K562 (cell line): ENCODE measurements at regions not wholly inside any gene's neighbourhood (a gene's known extent, or its start where the extent isn't known, plus 50 kb on each side); places are given as distances from the start of the nearest gene placed in this dataset.

Experiments used
- ATAC-seq: fragments of 200-7000 bp; cut with Tn5 transposase; 3 replicates; pipeline ENCODE4 v1.9.1; 2020; ENCODE audit warnings: moderate library complexity
- BruUV-seq: library from RNA; stranded (reverse); fragments of 400-500 nt; replicated peaks from 2 replicates; lab custom pipeline; 2021; lab: Mats Ljungman, UMichigan
- CTCF ChIA-PET: fragments of 300-600 bp; formaldehyde crosslinking; extraction: SDS; loops from one replicate; lab custom pipeline; 2021; ENCODE audit warnings: low intra/inter-chr PET ratio; lab: Yijun Ruan, JAX
- POLR2A ChIA-PET: fragments of 300-600, 350-650 bp; sonication (Branson Sonifier 250); formaldehyde crosslinking; extraction: SDS; loops from one replicate; lab custom pipeline; 2021; ENCODE audit warnings: antibody characterized with exemption, inconsistent platforms; lab: Yijun Ruan, JAX
- DNase-seq, 4 experiments: peaks; one replicate each; pipeline versions ENCODE4 v3.0.0 to v3.0.0-alpha.2; 2011 to 2018; ENCODE audit warnings: low spot score in 3 of 4, mixed read lengths in 3 of 4; ENCODE audit errors: extremely low read depth in 1 of 4
- FAIRE-seq: peaks from 2 replicates; lab custom pipeline; 2011; peaks lifted over from hg19 to GRCh38; lab: Jason Lieb, UNC
- H2AFZ ChIP-seq: 2 replicates; pipeline ENCODE4 v1.6.0; 2011; ENCODE audit warnings: low read depth, low read length, control low read depth, inconsistent platforms
- H3K27ac ChIP-seq: fragments of 200-600 bp; 3 replicates; pipeline ENCODE4 v1.8.0; 2011; ENCODE audit warnings: low read depth, mild to moderate bottlenecking, control low read depth, inconsistent platforms, low read length, moderate library complexity, mixed read lengths; ENCODE audit errors: extremely low read depth
- H3K27me3 ChIP-seq, 2 experiments: fragments of 300-600 bp in 1 of 2; 2 replicates in 1 of 2; 3 replicates in 1 of 2; pipeline versions ENCODE4 v1.6.0 to v1.8.0; 2011; ENCODE audit warnings: inconsistent platforms in 2 of 2, low read length in 2 of 2, mild to moderate bottlenecking in 1 of 2, mixed read lengths in 1 of 2, moderate library complexity in 1 of 2; ENCODE audit not compliant: control insufficient read depth in 2 of 2, insufficient read depth in 2 of 2
- H3K36me3 ChIP-seq: fragments of 300-600 bp; 3 replicates; pipeline ENCODE4 v1.8.0; 2011; ENCODE audit warnings: mild to moderate bottlenecking, low read length, inconsistent platforms; ENCODE audit not compliant: control insufficient read depth, insufficient read depth
- H3K4me1 ChIP-seq, 2 experiments: fragments of 200-600 bp in 1 of 2; replicated peaks in 1 of 2; 2 replicates in 1 of 2; 3 replicates in 1 of 2; pipeline versions ENCODE4 v1.5.1 to v1.8.0; 2011; ENCODE audit warnings: inconsistent platforms in 2 of 2, low read length in 2 of 2, mild to moderate bottlenecking in 1 of 2, mixed read lengths in 1 of 2, moderate library complexity in 1 of 2; ENCODE audit not compliant: control insufficient read depth in 2 of 2, insufficient read depth in 2 of 2
- H3K4me2 ChIP-seq: 2 replicates; pipeline ENCODE4 v1.6.1; 2011; ENCODE audit warnings: low read length, control low read depth, inconsistent platforms, mixed read lengths; ENCODE audit not compliant: insufficient read depth
- H3K4me3 ChIP-seq: fragments of 200-600 bp; sonication (generic), shearing (Covaris generic); 2 replicates; pipeline ENCODE4 v1.5.1; 2016; ENCODE audit warnings: control low read depth, inconsistent platforms
- H3K79me2 ChIP-seq: fragments of 200-600 bp; 3 replicates; pipeline ENCODE4 v1.8.0; 2011; ENCODE audit warnings: low read length, inconsistent platforms; ENCODE audit not compliant: control insufficient read depth, insufficient read depth
- H3K9ac ChIP-seq, 2 experiments: 2 replicates each; pipeline versions ENCODE4 v1.6.0 to v1.6.1; 2011; ENCODE audit warnings: low read depth in 2 of 2, low read length in 2 of 2, control low read depth in 1 of 2, inconsistent platforms in 1 of 2, mild to moderate bottlenecking in 1 of 2, mixed read lengths in 1 of 2; ENCODE audit not compliant: insufficient read depth in 1 of 2
- H3K9me1 ChIP-seq: one replicate; pipeline ENCODE4 v1.6.0; 2011; ENCODE audit warnings: inconsistent platforms, mild to moderate bottlenecking, low read length, moderate library complexity; ENCODE audit not compliant: control insufficient read depth, insufficient read depth
- H3K9me3 ChIP-seq: replicated peaks from 2 replicates; pipeline ENCODE4 v1.5.1; 2011; ENCODE audit warnings: low read depth, low read length, inconsistent platforms; ENCODE audit not compliant: control insufficient read depth, insufficient read depth
- H4K20me1 ChIP-seq: replicated peaks from 2 replicates; pipeline ENCODE4 v1.6.1; 2011; ENCODE audit warnings: low read length, inconsistent platforms, mixed read lengths; ENCODE audit not compliant: control insufficient read depth, insufficient read depth
- ARNT ChIP-seq, 2 experiments: fragments of 450-650 bp; IDR thresholded peaks; 2 replicates each; pipeline ENCODE4 v1.6.1; 2016; ENCODE audit warnings: mild to moderate bottlenecking in 1 of 2
- EP400 ChIP-seq: fragments of 450-650 bp; IDR thresholded peaks from 2 replicates; pipeline ENCODE4 v1.6.1; 2017; ENCODE audit warnings: antibody characterized with exemption, mild to moderate bottlenecking, moderate library complexity
- FIP1L1 ChIP-seq: fragments of 200-400 bp; formaldehyde crosslinking; IDR thresholded peaks from 2 replicates; pipeline ENCODE4 v1.6.1; 2018; ENCODE audit warnings: mild to moderate bottlenecking, low read depth, low read length; ENCODE audit not compliant: poor library complexity, severe bottlenecking
- MYBL2 ChIP-seq, 2 experiments: fragments of 450-650 bp in 1 of 2; sonication (generic) in 1 of 2; formaldehyde crosslinking in 1 of 2; IDR thresholded peaks; 2 replicates each; pipeline versions ENCODE4 v1.6.1 to v1.8.1; 2017 to 2022; ENCODE audit warnings: borderline replicate concordance in 1 of 2, inconsistent platforms in 1 of 2, low read depth in 1 of 2, mild to moderate bottlenecking in 1 of 2, missing genetic modification reagents in 1 of 2, moderate library complexity in 1 of 2
- PCBP2 ChIP-seq: fragments of 200-400 bp; formaldehyde crosslinking; IDR thresholded peaks from 2 replicates; pipeline ENCODE4 v1.6.1; 2018; ENCODE audit warnings: low read length, low read depth, mild to moderate bottlenecking, moderate library complexity; ENCODE audit not compliant: poor library complexity, severe bottlenecking
- RFX7 ChIP-seq: fragments of 250-450 bp; sonication (Bioruptor Pico); IDR thresholded peaks from 2 replicates; pipeline ENCODE4 v1.5.1; 2021; ENCODE audit warnings: mild to moderate bottlenecking
- STAG1 ChIP-seq: sonication (generic); formaldehyde crosslinking; IDR thresholded peaks from 2 replicates; pipeline ENCODE4 v1.5.0; 2020; ENCODE audit warnings: missing genetic modification reagents, borderline replicate concordance
- TAF7 ChIP-seq: fragments of 450-650 bp; IDR thresholded peaks from 2 replicates; pipeline ENCODE4 v1.6.1; 2016; ENCODE audit warnings: missing genetic modification characterization, missing compliant biosample characterization
- ZNF586 ChIP-seq: fragments of 450-650 bp; formaldehyde crosslinking; conservative IDR thresholded peaks from 2 replicates; pipeline ENCODE4 v1.4.0; 2020; ENCODE audit warnings: mild to moderate bottlenecking, moderate library complexity
- WGBS: fragments of 100-300 bp; shearing (Covaris generic); methylation state at CpG from one replicate; pipeline ENCODE4 v1.1.6; 2016; ENCODE audit warnings: low coverage, mixed read lengths; ENCODE audit not compliant: insufficient coverage; ENCODE audit errors: missing lambda C conversion rate; 5-methylcytosine and 5-hydroxymethylcytosine counted together
- in situ Hi-C: fragments of 300-500 bp; cut with MboI; formaldehyde crosslinking; loops from 4 replicates; pipeline ENCODE4 v1.15.0; 2018; ENCODE audit warnings: inconsistent platforms, mixed read lengths
- intact Hi-C: fragments of 100-400 bp; cut with micrococcal nuclease; formaldehyde crosslinking; loops from 2 replicates; pipeline ENCODE4 v1.14.2; 2022
- TF ChIP-seq, protein P1 (sequence below), 2 experiments: fragments of 450-650 bp in 1 of 2; IDR thresholded peaks; 2 replicates each; pipeline ENCODE4 v1.6.1; 2011 to 2017; ENCODE audit warnings: low read depth in 2 of 2, antibody characterized with exemption in 1 of 2, borderline replicate concordance in 1 of 2, low read length in 1 of 2, mild to moderate bottlenecking in 1 of 2, mixed read lengths in 1 of 2; ENCODE audit not compliant: control insufficient read depth in 1 of 2
- TF ChIP-seq, protein P2 (sequence below): fragments of 450-650 bp; formaldehyde crosslinking; IDR thresholded peaks from 2 replicates; pipeline ENCODE4 v1.4.0; 2020; ENCODE audit warnings: mild to moderate bottlenecking

DNA sequence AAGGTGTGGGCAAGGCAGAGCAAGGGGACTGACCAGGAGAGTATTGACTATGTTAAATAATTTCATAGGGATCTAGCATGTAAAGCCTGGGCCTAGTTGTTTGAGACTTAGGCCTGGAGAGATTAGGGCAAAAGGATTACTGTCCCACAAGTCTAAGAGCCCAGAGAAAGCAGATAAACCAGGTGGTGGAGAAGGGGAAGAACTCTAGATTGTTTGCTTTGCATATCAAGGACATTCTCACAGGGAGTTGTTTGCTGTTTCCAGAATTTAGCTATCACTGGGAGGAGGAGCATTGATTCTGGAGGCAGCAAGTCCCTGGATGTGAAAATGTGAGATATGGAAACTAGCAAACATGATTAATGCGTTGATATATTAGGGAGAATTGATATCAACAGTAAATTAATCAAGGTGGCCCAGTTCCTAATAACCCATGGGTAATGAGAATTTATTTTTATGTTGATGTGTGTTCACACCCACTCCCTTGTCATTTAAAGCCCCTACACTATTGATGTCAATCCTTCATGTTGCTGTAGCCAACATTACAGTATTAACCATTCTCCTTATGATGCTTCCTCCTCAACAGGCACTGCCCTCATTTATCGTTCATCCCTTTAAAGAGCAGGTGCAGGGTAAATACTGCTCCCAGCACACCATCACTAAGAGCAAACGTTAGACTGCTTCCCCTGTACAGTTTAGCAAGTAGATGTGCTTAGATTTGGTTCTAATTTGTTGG is 1666.7 kb upstream of the FLRT2 start:
- Histone ChIP-seq H3K9ac (no peak overlapping the region), H3K27ac (no peak overlapping the region), H3K9me3 (no peaks in the 10 kb centered on the region), H3K4me1 (no peaks in the 10 kb centered on the region), H3K79me2 (no peaks in the 10 kb centered on the region), H4K20me1 (no peaks in the 10 kb centered on the region), H3K27me3 (no peaks in the 10 kb centered on the region), H3K4me3 (no peak overlapping the region)
- DNase-seq (no peak), ATAC-seq (no peak), FAIRE-seq (no peak)
- intact Hi-C loops: no loop called here
- in situ Hi-C loops: no loop called here
- BruUV-seq: no TSS peak
- CTCF ChIA-PET: no interaction called here
- WGBS: 3% methylated on average over 3 of the region's 3 CpGs
- TF ChIP-seq RFX7 (no peak), TAF7 (tag) (no peak), MYBL2 (IDR thresholded peaks at IDR 0.05; ENCODE audit: low read depth) (no peak), MYBL2 (CRISPR knock-in tag; IDR thresholded peaks at IDR 0.05; ENCODE audit: borderline replicate concordance) (no peak), STAG1 (CRISPR knock-in tag) (no peak), EP400 (no peak), PCBP2 (no peak), FIP1L1 (no peak), ARNT (IDR thresholded peaks at IDR 0.05) (no peak), ZNF586 (CRISPR knock-in tag) (no peak)
- TF ChIP-seq, protein P1, sequence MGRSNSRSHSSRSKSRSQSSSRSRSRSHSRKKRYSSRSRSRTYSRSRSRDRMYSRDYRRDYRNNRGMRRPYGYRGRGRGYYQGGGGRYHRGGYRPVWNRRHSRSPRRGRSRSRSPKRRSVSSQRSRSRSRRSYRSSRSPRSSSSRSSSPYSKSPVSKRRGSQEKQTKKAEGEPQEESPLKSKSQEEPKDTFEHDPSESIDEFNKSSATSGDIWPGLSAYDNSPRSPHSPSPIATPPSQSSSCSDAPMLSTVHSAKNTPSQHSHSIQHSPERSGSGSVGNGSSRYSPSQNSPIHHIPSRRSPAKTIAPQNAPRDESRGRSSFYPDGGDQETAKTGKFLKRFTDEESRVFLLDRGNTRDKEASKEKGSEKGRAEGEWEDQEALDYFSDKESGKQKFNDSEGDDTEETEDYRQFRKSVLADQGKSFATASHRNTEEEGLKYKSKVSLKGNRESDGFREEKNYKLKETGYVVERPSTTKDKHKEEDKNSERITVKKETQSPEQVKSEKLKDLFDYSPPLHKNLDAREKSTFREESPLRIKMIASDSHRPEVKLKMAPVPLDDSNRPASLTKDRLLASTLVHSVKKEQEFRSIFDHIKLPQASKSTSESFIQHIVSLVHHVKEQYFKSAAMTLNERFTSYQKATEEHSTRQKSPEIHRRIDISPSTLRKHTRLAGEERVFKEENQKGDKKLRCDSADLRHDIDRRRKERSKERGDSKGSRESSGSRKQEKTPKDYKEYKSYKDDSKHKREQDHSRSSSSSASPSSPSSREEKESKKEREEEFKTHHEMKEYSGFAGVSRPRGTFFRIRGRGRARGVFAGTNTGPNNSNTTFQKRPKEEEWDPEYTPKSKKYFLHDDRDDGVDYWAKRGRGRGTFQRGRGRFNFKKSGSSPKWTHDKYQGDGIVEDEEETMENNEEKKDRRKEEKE (IDR thresholded peaks at IDR 0.05; ENCODE audit: borderline replicate concordance in 1 of 2, control insufficient read depth in 1 of 2, low read depth in 2 of 2, low read length in 1 of 2): no peak
- TF ChIP-seq, protein P2, sequence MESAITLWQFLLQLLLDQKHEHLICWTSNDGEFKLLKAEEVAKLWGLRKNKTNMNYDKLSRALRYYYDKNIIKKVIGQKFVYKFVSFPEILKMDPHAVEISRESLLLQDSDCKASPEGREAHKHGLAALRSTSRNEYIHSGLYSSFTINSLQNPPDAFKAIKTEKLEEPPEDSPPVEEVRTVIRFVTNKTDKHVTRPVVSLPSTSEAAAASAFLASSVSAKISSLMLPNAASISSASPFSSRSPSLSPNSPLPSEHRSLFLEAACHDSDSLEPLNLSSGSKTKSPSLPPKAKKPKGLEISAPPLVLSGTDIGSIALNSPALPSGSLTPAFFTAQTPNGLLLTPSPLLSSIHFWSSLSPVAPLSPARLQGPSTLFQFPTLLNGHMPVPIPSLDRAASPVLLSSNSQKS: no peak
- TF ChIP-seq, all 486 proteins: peak for 0
- Histone ChIP-seq H2AFZ (no peak overlapping the region), H3K9me1 (no peaks in the 10 kb centered on the region), H3K4me2 (no peak overlapping the region), H3K36me3 (no peaks in the 10 kb centered on the region)
- POLR2A ChIA-PET: no interaction called here
